ENCODE measurements at regions not wholly inside any gene's neighbourhood (a gene's known extent, or its start where the extent isn't known, plus 50 kb on each side); places are given as distances from the start of the nearest gene placed in this dataset.

GRCh38 chr9:99660191-99660636 is 161.5 kb upstream of the NR4A3 start:
- TF ChIP-seq CTCF (IDR thresholded peaks at IDR 0.05; ENCODE audit: low read length) = no peak
- TF ChIP-seq EZH2 (IDR thresholded peaks at IDR 0.05; ENCODE audit: borderline replicate concordance, low read length) = no peak
